ENCODE measurements at regions not wholly inside any gene's neighbourhood (a gene's known extent, or its start where the extent isn't known, plus 50 kb on each side); places are given as distances from the start of the nearest gene placed in this dataset.
"Not testable (repeated sequence)": the region's sequence is repeated elsewhere in the genome, so short reads cannot be mapped to it uniquely, and the experiment has no call there.

DNA sequence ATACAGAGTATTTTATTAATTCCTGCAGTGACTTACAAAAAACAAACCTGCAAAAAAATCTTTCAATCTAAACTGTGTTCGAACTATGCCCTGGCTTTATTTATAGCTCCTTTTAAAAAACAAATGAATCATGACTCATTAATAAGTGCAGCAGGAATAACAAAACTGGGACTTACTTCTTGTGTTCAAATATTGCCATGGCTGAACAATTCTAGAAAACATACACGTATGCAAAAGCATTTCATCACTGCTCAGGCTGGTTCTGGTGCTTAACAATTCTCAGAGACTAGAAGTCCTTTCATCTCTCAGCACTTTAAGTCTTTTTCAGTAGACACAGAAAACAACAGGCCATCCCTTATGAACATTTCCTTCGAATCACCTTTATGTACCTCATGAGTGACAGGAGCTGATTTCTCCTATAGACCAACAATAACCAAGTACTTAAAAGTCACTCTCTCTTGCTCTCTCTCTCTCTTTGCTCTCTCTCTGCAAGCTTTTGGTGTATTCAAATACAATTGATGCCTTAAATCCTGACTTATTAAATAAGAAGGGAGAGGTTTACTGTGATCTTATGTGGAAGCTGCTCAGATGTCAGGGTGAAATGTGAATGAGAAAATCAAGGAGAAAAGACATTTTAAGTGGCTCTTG, 268.8 kb downstream of the TTC8 start:
- H3K4me2 ChIP-seq (ENCODE audit: insufficient read depth, low read length): no peak overlapping the region
- TF ChIP-seq CTCF (IDR thresholded peaks at IDR 0.05; ENCODE audit: extremely low read depth, low read depth, low read length): no peak
- DNase-seq (ENCODE audit: insufficient read length, low spot score, missing footprints): no peak

GRCh38 chr14:89095036-89095435, 270.6 kb downstream of the TTC8 start:
- no peak overlapping the region for H2AFZ ChIP-seq (ENCODE audit: low read length)
- no peaks in the 10 kb centered on the region for H3K36me3 ChIP-seq (ENCODE audit: insufficient read depth, low read length)
- H3K27me3 ChIP-seq (ENCODE audit: insufficient read depth, low read length): no peaks in the 10 kb centered on the region
- H3K4me1 ChIP-seq (ENCODE audit: insufficient read depth, low read length): no peaks in the 10 kb centered on the region
- no peak overlapping the region for H3K4me2 ChIP-seq (ENCODE audit: insufficient read depth, low read length)
- DNase-seq (ENCODE audit: insufficient read length, low spot score, missing footprints): no peak
- H3K9me3 ChIP-seq (ENCODE audit: low read depth, low read length): no peaks in the 10 kb centered on the region
- no peaks in the 10 kb centered on the region for H4K20me1 ChIP-seq (ENCODE audit: insufficient read depth, low read length)
- H3K4me3 ChIP-seq (ENCODE audit: insufficient read depth, low read length): no peak overlapping the region
- no peaks in the 10 kb centered on the region for H3K79me2 ChIP-seq (ENCODE audit: insufficient read depth, low read length)
- no peak overlapping the region for H3K27ac ChIP-seq (ENCODE audit: low read depth, low read length)
- TF ChIP-seq CTCF (IDR thresholded peaks at IDR 0.05; ENCODE audit: extremely low read depth, low read depth, low read length): no peak

More for the DNA sequence above, 268.8 kb downstream of the TTC8 start:
- Histone ChIP-seq H3K36me3 (ENCODE audit: insufficient read depth, low read length) (no peaks in the 10 kb centered on the region), H3K27ac (ENCODE audit: low read depth, low read length) (no peak overlapping the region), H2AFZ (ENCODE audit: low read length) (no peak overlapping the region), H4K20me1 (ENCODE audit: insufficient read depth, low read length) (no peaks in the 10 kb centered on the region), H3K4me1 (ENCODE audit: insufficient read depth, low read length) (no peaks in the 10 kb centered on the region), H3K79me2 (ENCODE audit: insufficient read depth, low read length) (no peaks in the 10 kb centered on the region), H3K9me3 (ENCODE audit: low read depth, low read length) (no peaks in the 10 kb centered on the region), H3K4me3 (ENCODE audit: insufficient read depth, low read length) (no peak overlapping the region), H3K27me3 (ENCODE audit: insufficient read depth, low read length) (no peaks in the 10 kb centered on the region)

GRCh38 chr14:89096946-89097345, 272.5 kb downstream of the TTC8 start:
- Histone ChIP-seq H3K9me3 (ENCODE audit: low read depth, low read length) (no peaks in the 10 kb centered on the region), H3K4me2 (ENCODE audit: insufficient read depth, low read length) (no peak overlapping the region), H3K27ac (ENCODE audit: low read depth, low read length) (no peak overlapping the region), H3K36me3 (ENCODE audit: insufficient read depth, low read length) (no peaks in the 10 kb centered on the region), H3K27me3 (ENCODE audit: insufficient read depth, low read length) (no peaks in the 10 kb centered on the region), H4K20me1 (ENCODE audit: insufficient read depth, low read length) (no peaks in the 10 kb centered on the region), H3K4me3 (ENCODE audit: insufficient read depth, low read length) (no peak overlapping the region), H3K4me1 (ENCODE audit: insufficient read depth, low read length) (no peaks in the 10 kb centered on the region), H2AFZ (ENCODE audit: low read length) (no peak overlapping the region), H3K79me2 (ENCODE audit: insufficient read depth, low read length) (no peaks in the 10 kb centered on the region)
- TF ChIP-seq CTCF (IDR thresholded peaks at IDR 0.05; ENCODE audit: extremely low read depth, low read depth, low read length): no peak
- no peak for DNase-seq (ENCODE audit: insufficient read length, low spot score, missing footprints)

DNA sequence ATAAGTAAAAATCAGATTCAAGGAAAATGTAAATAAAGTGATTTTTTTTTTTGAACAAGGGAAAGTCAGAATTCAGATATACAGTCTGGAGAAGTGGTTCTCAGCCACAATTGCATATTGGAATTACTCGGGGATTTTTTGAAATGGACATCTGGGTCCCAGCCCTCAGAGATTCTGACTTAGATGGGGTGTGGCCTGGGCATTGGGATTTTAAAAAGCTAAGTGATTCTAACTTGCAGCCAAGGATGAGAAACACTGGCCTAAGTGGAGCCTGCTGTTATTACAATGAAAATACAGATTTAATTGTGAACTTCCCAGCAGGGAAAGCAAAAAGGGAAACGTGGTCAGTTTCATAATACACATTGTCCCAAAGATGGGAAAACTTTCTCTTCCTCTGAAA, 273.8 kb downstream of the TTC8 start:
- H3K79me2 ChIP-seq (ENCODE audit: insufficient read depth, low read length): no peaks in the 10 kb centered on the region
- no peak overlapping the region for H3K4me2 ChIP-seq (ENCODE audit: insufficient read depth, low read length)
- H3K4me1 ChIP-seq (ENCODE audit: insufficient read depth, low read length): no peaks in the 10 kb centered on the region
- no peak overlapping the region for H3K4me3 ChIP-seq (ENCODE audit: insufficient read depth, low read length)
- TF ChIP-seq CTCF (IDR thresholded peaks at IDR 0.05; ENCODE audit: extremely low read depth, low read depth, low read length): no peak
- H3K36me3 ChIP-seq (ENCODE audit: insufficient read depth, low read length): no peaks in the 10 kb centered on the region
- DNase-seq (ENCODE audit: insufficient read length, low spot score, missing footprints): no peak
- H3K27ac ChIP-seq (ENCODE audit: low read depth, low read length): no peak overlapping the region
- no peaks in the 10 kb centered on the region for H3K9me3 ChIP-seq (ENCODE audit: low read depth, low read length)
- no peaks in the 10 kb centered on the region for H4K20me1 ChIP-seq (ENCODE audit: insufficient read depth, low read length)
- no peak overlapping the region for H2AFZ ChIP-seq (ENCODE audit: low read length)
- no peaks in the 10 kb centered on the region for H3K27me3 ChIP-seq (ENCODE audit: insufficient read depth, low read length)

GRCh38 chr14:89104171-89104817, 279.8 kb downstream of the TTC8 start:
- H4K20me1 ChIP-seq (ENCODE audit: insufficient read depth, low read length); H3K36me3 ChIP-seq (ENCODE audit: insufficient read depth, low read length); H3K4me3 ChIP-seq (ENCODE audit: insufficient read depth, low read length); H3K4me1 ChIP-seq (ENCODE audit: insufficient read depth, low read length); H3K79me2 ChIP-seq (ENCODE audit: insufficient read depth, low read length); H3K27ac ChIP-seq (ENCODE audit: low read depth, low read length); DNase-seq (ENCODE audit: insufficient read length, low spot score, missing footprints); H2AFZ ChIP-seq (ENCODE audit: low read length); H3K27me3 ChIP-seq (ENCODE audit: insufficient read depth, low read length); H3K9me3 ChIP-seq (ENCODE audit: low read depth, low read length); H3K4me2 ChIP-seq (ENCODE audit: insufficient read depth, low read length): not testable (repeated sequence)

DNA sequence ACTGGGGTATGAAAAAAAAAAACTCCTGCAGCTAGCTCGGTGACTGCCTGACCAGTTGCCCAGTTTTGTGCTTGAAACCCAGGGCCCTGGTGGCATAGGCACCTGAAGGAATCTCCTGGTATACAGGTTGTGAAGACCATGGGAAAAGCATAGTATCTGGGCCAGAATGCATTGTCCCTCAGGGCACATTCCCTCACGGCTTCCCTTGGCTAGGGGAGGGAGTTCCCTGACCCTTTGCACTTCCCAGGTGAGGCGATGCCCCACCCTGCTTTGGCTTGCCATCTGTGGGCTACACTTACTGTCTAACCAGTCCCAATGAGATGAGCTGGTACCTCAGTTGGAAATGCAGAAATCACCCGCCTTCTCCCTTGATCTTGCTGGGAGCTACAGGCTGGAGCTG, 280.4 kb downstream of the TTC8 start:
- not testable (repeated sequence) for H3K9me3 ChIP-seq (ENCODE audit: low read depth, low read length); DNase-seq (ENCODE audit: insufficient read length, low spot score, missing footprints); H3K27me3 ChIP-seq (ENCODE audit: insufficient read depth, low read length); H2AFZ ChIP-seq (ENCODE audit: low read length); H3K4me2 ChIP-seq (ENCODE audit: insufficient read depth, low read length); H3K27ac ChIP-seq (ENCODE audit: low read depth, low read length); H4K20me1 ChIP-seq (ENCODE audit: insufficient read depth, low read length); H3K4me1 ChIP-seq (ENCODE audit: insufficient read depth, low read length); H3K79me2 ChIP-seq (ENCODE audit: insufficient read depth, low read length); H3K4me3 ChIP-seq (ENCODE audit: insufficient read depth, low read length); H3K36me3 ChIP-seq (ENCODE audit: insufficient read depth, low read length)
